Choroid plexus epithelial cell (primary cell): ENCODE measurements at regions not wholly inside any gene's neighbourhood (a gene's known extent, or its start where the extent isn't known, plus 50 kb on each side); places are given as distances from the start of the nearest gene placed in this dataset.
A peak's percentile ranks its signal among the peaks of the same experiment; 100 is the strongest.
"Not testable (repeated sequence)": the region's sequence is repeated elsewhere in the genome, so short reads cannot be mapped to it uniquely, and the experiment has no call there.

Experiments used
- DNase-seq: peaks from one replicate; pipeline ENCODE4 v3.0.0-alpha.2; 2010; ENCODE audit warnings: low read depth
- H3K4me3 ChIP-seq: 2 replicates; pipeline ENCODE4 v1.5.1; 2011; ENCODE audit warnings: low read depth, mild to moderate bottlenecking, control low read depth, low read length, moderate library complexity
- TF ChIP-seq, protein P1 (sequence below): conservative IDR thresholded peaks from 2 replicates; pipeline ENCODE4 v1.5.1; 2011; ENCODE audit warnings: low read depth, mild to moderate bottlenecking, control low read depth, inconsistent platforms, low read length, moderate library complexity

- peak; percentile 53 for DNase-seq
- H3K4me3 ChIP-seq = no peak overlapping the region
- TF ChIP-seq, protein P1, sequence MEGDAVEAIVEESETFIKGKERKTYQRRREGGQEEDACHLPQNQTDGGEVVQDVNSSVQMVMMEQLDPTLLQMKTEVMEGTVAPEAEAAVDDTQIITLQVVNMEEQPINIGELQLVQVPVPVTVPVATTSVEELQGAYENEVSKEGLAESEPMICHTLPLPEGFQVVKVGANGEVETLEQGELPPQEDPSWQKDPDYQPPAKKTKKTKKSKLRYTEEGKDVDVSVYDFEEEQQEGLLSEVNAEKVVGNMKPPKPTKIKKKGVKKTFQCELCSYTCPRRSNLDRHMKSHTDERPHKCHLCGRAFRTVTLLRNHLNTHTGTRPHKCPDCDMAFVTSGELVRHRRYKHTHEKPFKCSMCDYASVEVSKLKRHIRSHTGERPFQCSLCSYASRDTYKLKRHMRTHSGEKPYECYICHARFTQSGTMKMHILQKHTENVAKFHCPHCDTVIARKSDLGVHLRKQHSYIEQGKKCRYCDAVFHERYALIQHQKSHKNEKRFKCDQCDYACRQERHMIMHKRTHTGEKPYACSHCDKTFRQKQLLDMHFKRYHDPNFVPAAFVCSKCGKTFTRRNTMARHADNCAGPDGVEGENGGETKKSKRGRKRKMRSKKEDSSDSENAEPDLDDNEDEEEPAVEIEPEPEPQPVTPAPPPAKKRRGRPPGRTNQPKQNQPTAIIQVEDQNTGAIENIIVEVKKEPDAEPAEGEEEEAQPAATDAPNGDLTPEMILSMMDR = no peak
These were observed 702.9 kb downstream of the TENT5A start for GRCh38 chr6:81049425-81050042.

- H3K4me3 ChIP-seq = no peak overlapping the region
- TF ChIP-seq, protein P1 = no peak
These were observed 721.1 kb downstream of the TENT5A start for GRCh38 chr6:81031416-81031815.

DNA sequence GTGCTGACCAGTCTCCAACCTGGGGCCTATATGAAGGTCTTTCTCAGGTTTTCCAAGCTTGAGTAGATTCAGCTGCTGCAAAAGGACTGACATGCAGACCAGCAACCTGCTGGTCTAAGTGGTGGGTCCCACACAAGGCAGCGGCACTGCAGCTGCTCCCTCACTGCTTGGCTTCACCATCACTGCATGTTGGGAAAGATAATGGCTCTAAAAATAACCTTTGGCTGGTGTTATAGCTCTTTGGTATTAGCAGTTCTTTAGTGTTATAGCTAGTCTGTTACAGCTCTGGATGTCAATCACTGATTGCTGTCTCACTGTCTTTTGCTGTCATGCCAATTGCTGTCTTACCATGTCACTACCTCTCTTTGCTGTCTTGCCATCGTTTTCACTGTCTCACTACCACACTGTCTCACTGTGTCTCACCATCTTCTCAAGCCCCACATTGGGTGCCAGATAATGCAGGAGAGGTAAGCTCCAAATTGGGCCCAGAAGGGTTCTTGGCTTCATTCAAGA is 726.4 kb downstream of the TENT5A start:
- no peak for DNase-seq
- no peak overlapping the region for H3K4me3 ChIP-seq
- TF ChIP-seq, protein P1 = no peak

More at GRCh38 chr6:81031416-81031815, 721.1 kb downstream of the TENT5A start:
- DNase-seq = peak; percentile 13

DNA sequence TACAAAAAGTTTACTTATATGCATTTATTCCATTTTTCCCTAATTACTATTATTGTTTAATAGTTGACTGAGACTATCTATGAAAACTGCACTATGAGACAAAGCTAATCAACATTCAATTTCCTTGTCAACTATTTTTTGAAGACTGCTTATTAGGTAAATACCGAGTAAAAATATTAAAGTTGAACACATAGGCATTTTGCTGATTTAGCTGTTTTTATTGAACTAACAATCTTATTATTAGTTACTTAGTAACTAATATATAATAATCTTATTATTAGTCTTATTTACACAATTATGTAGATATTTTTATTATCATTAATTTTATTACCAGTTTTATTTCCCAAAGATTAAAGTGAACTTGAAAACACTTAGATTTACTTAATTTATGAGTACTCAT is 728.8 kb downstream of the TENT5A start:
- TF ChIP-seq, protein P1 = no peak
- DNase-seq = no peak
- no peak overlapping the region for H3K4me3 ChIP-seq

DNA sequence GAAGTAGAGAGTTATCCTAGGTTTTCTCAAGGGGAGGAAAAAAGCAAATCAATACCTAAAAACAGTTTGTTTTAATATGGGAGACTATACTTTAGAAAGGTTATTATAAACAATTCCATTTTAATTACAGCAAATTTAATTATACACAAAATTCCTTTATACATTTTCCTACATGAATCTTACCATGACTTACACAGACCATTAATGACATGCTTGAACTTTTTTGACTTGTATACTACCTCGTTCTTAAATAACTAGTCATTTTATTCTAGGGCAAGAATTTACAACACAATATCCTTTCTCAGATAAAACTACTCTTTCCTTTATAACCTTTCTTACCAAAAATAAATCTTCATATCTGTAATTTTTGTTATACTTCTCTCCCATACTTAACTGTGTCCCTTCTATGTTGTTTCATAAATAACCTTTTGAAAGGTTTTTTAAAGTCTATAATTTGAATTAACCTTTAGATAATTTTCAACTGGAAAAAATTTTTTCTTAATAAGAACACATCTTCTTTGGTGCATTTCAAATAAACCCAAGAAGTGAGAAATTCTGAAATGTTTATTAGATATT is 729.4 kb downstream of the TENT5A start:
- DNase-seq = peak; percentile 7
- TF ChIP-seq, protein P1 = no peak

DNA sequence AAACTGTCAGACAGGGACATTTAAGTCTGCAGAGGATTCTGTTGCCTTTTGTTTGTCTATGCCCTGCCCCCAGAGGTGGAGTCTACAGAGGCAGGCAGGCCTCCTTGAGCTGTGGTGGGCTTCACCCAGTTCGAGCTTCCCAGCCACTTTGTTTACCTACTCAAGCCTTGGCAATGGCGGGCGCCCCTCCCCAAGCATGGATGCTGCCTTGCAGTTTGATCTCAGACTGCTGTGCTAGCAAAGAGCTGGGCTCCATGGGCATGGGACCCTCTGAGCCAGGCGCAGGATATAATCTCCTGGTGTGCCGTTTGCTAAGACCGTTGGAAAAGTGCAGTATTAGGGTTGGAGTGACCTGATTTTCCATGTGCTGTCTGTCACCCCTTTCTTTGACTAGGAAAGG is 734.9 kb downstream of the TENT5A start:
- DNase-seq, H3K4me3 ChIP-seq: not testable (repeated sequence)

More for the DNA sequence above, 729.4 kb downstream of the TENT5A start:
- no peak overlapping the region for H3K4me3 ChIP-seq

- no peak for DNase-seq
- TF ChIP-seq, protein P1 = no peak
- H3K4me3 ChIP-seq = no peak overlapping the region
These were observed 748.6 kb downstream of the TENT5A start for GRCh38 chr6:81003894-81004293.
